NCI-H774 (cell line): ENCODE measurements at regions not wholly inside any gene's neighbourhood (a gene's known extent, or its start where the extent isn't known, plus 50 kb on each side); places are given as distances from the start of the nearest gene placed in this dataset.

Source experiments
- DNase-seq: peaks from one replicate; lab custom pipeline; 2025; lab: John Stamatoyannopoulos, UW

DNA sequence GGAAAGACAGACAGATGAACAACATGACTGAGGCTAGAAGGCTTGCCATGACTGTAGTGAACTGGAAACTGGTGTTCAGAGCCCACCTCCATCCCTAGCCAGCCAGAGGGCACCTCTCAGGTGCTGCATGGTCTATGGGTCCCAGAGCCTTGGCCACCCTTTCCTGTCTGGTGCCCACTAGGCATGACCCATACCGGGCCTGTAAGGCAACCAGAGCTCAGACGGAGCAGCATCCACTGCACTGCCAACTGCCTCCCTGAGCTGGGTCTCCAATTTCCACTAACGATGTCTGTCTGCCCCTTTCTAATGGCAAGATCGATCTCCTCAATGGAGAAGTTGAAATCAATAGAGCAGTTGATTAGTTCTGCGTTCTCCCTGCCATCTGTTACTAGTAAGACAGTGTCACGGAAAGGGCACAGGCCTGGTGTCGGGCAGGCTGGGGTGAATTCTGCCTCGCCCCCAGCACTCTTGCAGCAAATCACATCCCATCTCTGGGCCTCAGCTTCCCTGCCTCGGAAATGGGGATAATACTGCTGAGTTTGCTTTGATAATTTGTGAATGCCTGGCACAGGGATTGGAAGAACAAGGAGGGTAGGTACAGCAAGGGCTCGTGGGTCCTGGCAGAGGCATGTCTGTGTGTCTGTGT lies 172.3 kb upstream of the MVB12B start:
- DNase-seq, result no peak

- DNase-seq, result no peak
Measured at GRCh38 chr9:126154869-126155268, 171.8 kb upstream of the MVB12B start.

DNA sequence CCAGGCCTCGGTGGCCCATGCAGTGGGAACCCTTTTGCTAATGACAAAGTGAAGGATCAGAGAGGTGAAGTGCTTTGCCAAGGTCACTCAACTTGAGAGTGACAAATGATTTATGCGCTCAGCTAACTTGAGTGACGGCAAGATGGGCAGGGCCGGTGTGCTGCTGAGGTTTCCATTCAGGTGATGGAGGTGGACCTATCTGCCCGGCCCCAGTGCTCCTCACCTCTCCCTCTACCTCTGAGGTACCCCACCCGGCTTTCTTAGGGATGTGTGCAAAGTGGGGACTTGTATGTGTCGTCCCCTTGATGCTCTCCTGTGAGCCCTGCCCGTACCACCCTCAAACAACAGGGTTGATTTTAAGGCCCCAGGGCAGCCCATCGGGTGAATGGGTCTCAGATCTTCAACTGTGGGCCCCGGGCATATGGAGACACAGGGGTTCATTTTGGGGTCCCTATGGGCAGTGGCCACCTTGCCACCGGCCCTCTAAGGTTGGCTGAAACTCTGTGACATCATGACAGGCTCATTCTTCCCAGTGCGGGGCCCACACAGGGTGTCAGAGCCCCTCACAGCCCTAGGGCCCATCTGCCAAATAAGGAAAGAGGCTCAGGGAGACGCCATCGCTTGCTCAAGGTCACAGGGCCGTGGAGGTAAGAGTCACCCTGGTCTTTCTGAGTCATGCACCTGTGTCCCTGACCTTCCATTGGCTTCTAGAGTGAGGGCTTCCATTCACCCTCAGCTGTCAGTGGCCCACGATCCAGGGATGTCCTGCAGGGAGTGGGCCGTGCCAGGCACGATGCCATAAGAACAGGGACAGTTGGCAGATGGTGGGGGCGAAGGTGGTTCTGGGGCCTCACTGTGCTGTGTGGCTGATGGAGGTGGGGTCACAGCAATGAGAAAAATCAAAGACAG lies 170.6 kb upstream of the MVB12B start:
- DNase-seq, result no peak

DNA sequence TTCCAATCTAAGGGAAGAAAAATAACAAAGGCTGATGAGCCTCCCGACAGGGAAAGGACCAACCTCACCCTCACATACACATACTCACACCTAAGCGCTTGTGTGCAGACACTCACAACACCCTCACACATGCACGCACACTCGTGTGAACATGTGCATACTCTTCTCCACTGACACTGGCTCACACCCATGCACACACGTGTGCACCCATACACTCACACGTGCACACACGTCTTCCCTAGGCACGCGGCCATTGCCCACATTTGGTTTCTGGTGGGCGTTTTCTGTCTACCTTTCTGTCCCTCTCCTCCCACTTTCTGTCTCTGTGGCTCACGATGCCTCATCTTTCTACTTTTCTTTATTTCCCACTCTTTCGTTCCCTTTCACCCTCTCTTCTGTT lies 169.7 kb upstream of the MVB12B start:
- no peak for DNase-seq

DNA sequence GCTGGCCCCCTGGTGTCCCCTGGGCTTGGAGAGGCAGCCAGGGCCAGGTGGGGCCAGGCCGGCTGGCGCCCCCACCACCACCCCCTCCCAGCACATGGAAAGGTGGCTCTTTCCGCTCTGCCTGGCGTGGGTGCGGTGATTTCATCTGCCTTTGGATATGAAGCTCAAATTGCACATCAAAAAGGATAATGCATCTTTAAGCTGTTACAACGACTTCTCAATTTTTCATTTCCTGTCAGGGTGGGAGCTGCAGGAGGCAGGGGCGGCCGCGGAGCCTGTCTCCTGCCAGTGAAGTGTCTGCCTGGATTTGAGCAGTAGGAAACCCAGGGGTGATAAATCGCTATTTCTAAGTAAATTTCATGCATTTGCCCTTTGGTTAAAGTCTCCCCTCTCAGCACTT lies 169.2 kb upstream of the MVB12B start:
- DNase-seq, result no peak

DNA sequence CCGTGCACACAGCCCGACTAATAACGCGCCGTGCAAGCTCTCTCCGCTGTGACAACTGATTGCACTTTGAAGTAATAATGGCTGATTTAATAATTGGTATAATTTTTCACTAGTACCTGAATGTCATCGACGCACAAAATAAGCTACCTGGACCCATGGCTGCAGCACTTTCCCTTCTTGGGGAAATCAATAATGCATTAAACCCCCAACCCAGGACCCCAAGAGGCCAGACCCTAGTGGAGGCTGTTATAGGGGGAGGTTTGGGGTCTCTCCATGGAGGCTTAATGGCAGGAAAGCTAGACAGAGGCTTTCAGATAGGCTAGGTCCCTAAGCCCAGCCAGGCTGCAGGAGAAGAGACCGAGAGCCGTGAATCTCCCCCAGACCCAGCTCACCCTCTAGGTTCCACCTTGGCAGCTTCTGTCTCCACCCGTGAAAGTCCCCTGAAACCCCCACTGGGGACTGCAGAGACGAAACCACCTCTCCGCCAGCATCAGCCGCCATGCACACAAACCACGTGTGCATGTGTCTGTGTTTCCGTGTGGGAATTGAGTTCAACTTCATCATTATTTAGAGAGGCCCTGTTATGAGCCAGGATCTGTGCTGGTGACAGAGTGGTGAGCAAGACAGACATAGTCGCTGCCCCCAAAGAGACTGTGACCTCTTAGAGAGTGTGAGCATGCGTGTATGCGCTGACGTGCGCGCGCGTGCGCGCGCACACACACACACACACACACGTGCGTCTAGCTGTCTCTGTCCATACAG lies 168.6 kb upstream of the MVB12B start:
- DNase-seq, result no peak

GRCh38 chr9:126158588-126159429 lies 167.8 kb upstream of the MVB12B start:
- DNase-seq, result no peak

- DNase-seq, result no peak
Measured at GRCh38 chr9:126159430-126160060, 167.1 kb upstream of the MVB12B start.

- DNase-seq, result no peak
Measured at GRCh38 chr9:126160067-126160853, 166.4 kb upstream of the MVB12B start.

DNA sequence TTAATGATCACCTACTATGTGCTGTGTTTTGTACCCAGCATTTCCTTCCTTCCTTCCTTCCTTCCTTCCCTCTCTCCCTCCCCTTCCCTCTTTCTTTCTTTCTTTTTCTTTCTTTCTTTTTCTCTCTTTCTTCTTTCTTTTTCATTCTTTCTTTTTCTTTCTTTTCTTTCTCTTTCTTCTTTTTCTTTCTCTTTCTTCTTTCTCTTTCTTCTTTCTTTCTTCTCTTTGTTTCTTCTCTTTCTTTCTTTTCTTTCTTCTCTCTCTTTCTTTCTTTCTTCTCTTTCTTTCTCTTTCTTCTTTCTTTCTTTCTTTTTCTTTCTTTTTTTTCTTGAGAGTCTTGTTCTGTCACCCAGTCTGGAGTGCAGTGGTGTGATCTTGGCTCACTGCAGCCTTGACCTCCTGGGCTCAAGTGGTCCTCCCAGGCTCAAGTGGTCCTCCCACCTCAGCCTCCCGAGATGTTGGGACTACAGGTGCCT lies 165.7 kb upstream of the MVB12B start:
- DNase-seq, result no peak

- no peak for DNase-seq
Measured at GRCh38 chr9:126162611-126163381, 163.8 kb upstream of the MVB12B start.

- DNase-seq, result no peak
Measured at GRCh38 chr9:126164796-126165525, 161.7 kb upstream of the MVB12B start.

DNA sequence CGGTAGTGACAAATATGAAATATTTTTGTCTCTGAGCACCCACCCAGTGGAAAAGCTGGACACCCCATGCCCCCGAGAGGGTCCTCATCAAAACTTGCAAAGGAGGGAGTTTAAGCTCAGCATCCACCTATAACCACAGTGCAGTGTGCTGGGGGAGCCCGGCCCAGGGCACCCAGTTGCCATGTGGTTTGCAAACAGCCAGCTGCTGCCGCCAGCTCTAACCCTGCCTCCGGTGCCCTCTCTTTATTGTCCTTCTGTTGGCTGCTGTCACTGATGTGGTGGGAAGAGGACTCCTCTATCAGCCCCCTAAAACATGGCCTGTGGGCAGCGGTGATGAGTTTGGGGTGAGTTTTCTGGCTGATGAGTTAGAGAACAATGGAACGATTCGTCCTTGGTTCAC lies 160.9 kb upstream of the MVB12B start:
- no peak for DNase-seq

GRCh38 chr9:126166291-126166690 lies 160.3 kb upstream of the MVB12B start:
- DNase-seq, result no peak

- DNase-seq, result no peak
Measured at GRCh38 chr9:126166866-126167265, 159.8 kb upstream of the MVB12B start.

DNA sequence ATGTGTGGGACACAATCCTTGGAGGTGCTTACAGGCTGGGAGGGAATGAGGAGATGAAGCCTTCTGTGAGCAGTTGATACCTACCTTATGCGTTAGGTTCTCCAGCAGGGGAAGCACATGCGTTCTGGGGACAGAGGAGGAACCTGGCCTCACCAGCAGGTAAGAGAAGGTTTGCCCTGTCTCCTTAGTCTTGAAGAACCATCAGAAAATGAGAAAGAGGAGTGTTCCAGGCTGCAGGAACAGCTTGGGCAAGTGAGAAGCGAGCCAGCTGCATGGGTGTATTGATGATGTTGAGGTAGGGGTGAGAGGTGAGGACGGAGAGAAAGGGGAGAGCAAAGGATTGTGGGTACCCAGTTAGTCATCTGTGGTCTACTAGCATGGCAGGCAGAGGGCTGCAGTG lies 156.9 kb upstream of the MVB12B start:
- DNase-seq, result no peak

- no peak for DNase-seq
Measured at GRCh38 chr9:126170286-126170823, 156.3 kb upstream of the MVB12B start.

GRCh38 chr9:126171641-126172040 lies 155.0 kb upstream of the MVB12B start:
- DNase-seq, result no peak

- no peak for DNase-seq
Measured at GRCh38 chr9:126173401-126173800, 153.2 kb upstream of the MVB12B start.
